HCT116 (cell line): ENCODE measurements at regions not wholly inside any gene's neighbourhood (a gene's known extent, or its start where the extent isn't known, plus 50 kb on each side); places are given as distances from the start of the nearest gene placed in this dataset.

ENCODE experiments used
- CTCF ChIP-seq, 3 experiments: fragments of 200-600 bp in 1 of 3; sonication (generic) in 1 of 3; IDR thresholded peaks in 2 of 3; conservative IDR thresholded peaks in 1 of 3; 2 replicates each; pipeline ENCODE4 v1.5.1; 2012 to 2017; ENCODE audit warnings: low read depth in 2 of 3, low read length in 2 of 3, antibody characterized with exemption in 1 of 3, borderline replicate concordance in 1 of 3, control low read depth in 1 of 3, mild to moderate bottlenecking in 1 of 3, mixed read lengths in 1 of 3, mixed run types in 1 of 3, moderate library complexity in 1 of 3; ENCODE audit not compliant: insufficient read depth in 1 of 3
- EZH2phosphoT487 ChIP-seq: fragments of 200-600 bp; IDR thresholded peaks from 2 replicates; pipeline ENCODE4 v1.6.1; 2018; ENCODE audit warnings: antibody characterized with exemption, borderline replicate concordance
- POLR2A ChIP-seq: IDR thresholded peaks from 2 replicates; pipeline ENCODE4 v1.7.0; 2011; ENCODE audit warnings: borderline replicate concordance; ENCODE audit not compliant: insufficient read depth, insufficient read length; ENCODE audit errors: extremely low read depth
- SIN3A ChIP-seq: IDR thresholded peaks from 2 replicates; pipeline ENCODE4 v1.6.1; 2012; ENCODE audit warnings: low read depth
- YY1 ChIP-seq: IDR thresholded peaks from 2 replicates; pipeline ENCODE4 v1.6.1; 2011; ENCODE audit warnings: low read length, low read depth, moderate library complexity, mild to moderate bottlenecking; ENCODE audit not compliant: insufficient replicate concordance; ENCODE audit errors: extremely low read depth
- ZBTB33 ChIP-seq: IDR thresholded peaks from 2 replicates; pipeline ENCODE4 v1.6.1; 2011; ENCODE audit warnings: mild to moderate bottlenecking, low read length, moderate library complexity; ENCODE audit not compliant: insufficient replicate concordance; ENCODE audit errors: extremely low read depth
- ZNF274 ChIP-seq: fragments of 200-500 bp; sonication (Bioruptor generic); IDR thresholded peaks from 2 replicates; pipeline ENCODE4 v1.6.1; 2014; ENCODE audit warnings: mild to moderate bottlenecking, low read depth, low read length, inconsistent platforms

GRCh38 chr7:51452694-51453093 is 136.1 kb upstream of the COBL start:
- no peak for TF ChIP-seq YY1
- no peak for TF ChIP-seq ZNF274
- no peak for TF ChIP-seq POLR2A
- TF ChIP-seq CTCF (IDR thresholded peaks at IDR 0.05 in 2 of 3, conservative IDR thresholded peaks at IDR 0.05 in 1 of 3; ENCODE audit: borderline replicate concordance in 1 of 3, insufficient read depth in 1 of 3, low read depth in 2 of 3, low read length in 2 of 3) = no peak
- no peak for TF ChIP-seq EZH2phosphoT487
- no peak for TF ChIP-seq SIN3A
- TF ChIP-seq ZBTB33 = no peak
